Left kidney (tissue), 1 donor: ENCODE measurements at regions not wholly inside any gene's neighbourhood (a gene's known extent, or its start where the extent isn't known, plus 50 kb on each side); places are given as distances from the start of the nearest gene placed in this dataset.

Source experiments
- DNase-seq: peaks from one replicate; pipeline ENCODE4 v3.0.0-alpha.2; 2013

GRCh38 chr1:3954170-3955169, 54.4 kb upstream of the C1orf174 start:
- DNase-seq: no peak

GRCh38 chr1:3955196-3955772, 55.2 kb upstream of the C1orf174 start:
- no peak for DNase-seq

- DNase-seq: no peak
These were observed 56.6 kb upstream of the C1orf174 start for GRCh38 chr1:3956527-3957170.

GRCh38 chr1:3959361-3959760, 59.3 kb upstream of the C1orf174 start:
- no peak for DNase-seq

- DNase-seq: no peak
These were observed 63.5 kb upstream of the C1orf174 start for GRCh38 chr1:3963554-3963953.

DNA sequence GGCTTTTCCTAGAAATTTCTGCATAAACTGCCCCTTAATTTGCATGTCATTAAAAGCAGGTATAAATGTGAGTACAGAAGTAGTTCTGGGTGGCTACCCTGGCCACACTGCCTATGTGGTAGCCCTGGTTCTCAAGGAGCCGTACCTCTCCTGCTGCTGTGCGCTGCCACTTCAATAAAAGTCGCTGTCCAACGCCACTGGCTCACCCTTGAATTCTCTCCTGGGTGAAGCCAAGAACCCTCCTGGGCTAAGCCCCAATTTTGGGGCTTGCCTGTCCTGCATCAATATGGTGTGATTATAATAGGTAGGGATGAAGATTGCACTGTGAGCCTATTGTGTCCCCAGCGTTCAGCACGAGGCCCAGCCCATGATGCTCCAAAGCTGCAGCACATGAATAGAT, 65.6 kb upstream of the C1orf174 start:
- no peak for DNase-seq

DNA sequence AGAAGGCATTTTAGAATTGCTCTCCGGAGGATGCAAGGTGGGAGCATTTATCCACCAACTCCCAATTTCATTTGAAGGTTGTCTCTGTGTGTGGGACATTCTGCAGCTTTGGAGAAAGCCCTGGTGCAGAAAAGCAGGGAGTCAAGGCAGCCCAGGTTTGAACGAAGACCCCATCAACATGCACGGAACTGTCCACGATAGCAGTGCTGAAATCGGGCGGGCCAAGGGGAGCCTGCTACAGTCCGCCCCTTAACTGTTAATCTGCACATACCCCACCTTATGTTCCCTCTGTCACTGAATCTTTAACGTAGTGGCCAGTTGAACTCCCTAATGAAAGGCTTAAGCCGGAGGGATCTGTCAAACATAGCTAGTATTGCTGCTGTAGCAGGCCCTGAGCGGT, 68.8 kb upstream of the C1orf174 start:
- DNase-seq: peak; percentile 33

GRCh38 chr1:3971981-3972380, 71.9 kb upstream of the C1orf174 start:
- DNase-seq: no peak

GRCh38 chr1:3975903-3976630, 76.0 kb upstream of the C1orf174 start:
- DNase-seq: no peak

GRCh38 chr1:3976821-3977220, 76.7 kb upstream of the C1orf174 start:
- no peak for DNase-seq

DNA sequence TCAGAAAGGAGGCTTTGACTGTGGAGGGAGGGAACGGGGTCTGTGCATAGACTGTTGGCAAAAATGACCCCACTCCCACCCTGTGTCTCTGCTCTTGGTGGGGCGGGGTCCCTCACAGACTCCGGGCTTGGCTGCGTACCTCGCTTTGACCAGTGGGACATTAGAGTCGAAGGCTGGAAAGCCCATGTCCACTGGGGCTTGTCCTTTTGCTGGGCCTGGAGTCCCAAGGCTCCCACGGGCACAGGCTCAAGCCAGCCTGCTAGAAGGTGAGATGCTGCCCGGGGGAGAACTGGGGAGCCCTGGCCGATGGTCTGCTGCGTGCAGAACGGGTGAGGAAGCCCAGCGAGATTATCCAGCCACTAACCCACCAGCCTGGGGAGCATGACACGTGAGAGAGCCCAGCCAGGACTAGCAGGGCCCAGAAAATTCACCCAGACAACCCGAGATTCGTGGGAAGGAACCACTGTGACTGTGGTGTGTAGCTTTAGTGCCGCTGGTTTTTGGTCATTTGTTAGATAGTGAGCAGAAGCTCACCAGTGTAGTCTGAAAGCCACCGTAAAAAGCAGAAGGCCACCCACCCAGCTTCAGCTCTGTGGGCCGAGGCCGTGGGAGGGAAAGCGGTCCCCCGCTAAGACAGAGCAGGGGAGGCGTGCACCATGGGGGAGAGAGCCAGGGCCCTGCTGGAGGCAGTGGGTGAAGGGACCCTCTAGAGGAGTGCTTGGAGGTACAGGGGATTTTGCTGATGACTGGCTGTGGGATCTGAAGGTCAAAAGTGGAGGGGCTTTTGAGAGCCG, 78.3 kb upstream of the C1orf174 start:
- no peak for DNase-seq

- no peak for DNase-seq
These were observed 78.9 kb upstream of the C1orf174 start for GRCh38 chr1:3978990-3979325.

DNA sequence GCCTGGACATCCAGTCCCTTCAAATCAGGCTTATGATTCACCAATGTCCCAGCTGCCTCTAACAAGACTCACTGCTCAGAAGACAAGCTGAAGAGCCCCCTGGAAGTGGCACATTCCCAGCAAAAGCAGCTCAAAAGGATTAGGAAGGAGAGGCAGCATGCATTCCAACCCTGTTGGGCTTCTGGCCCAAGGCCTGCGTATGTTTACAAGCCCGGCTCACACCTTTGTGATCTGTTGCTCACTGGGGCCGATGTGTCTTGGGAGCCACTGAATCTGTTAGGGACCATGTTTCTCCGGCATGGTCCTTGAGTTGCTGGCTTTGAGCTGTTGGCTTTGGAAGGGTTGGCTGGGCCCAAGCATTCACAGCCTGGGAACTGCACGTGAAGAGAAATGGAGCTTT, 81.2 kb upstream of the C1orf174 start:
- no peak for DNase-seq

GRCh38 chr1:3981746-3982505, 81.9 kb upstream of the C1orf174 start:
- no peak for DNase-seq

DNA sequence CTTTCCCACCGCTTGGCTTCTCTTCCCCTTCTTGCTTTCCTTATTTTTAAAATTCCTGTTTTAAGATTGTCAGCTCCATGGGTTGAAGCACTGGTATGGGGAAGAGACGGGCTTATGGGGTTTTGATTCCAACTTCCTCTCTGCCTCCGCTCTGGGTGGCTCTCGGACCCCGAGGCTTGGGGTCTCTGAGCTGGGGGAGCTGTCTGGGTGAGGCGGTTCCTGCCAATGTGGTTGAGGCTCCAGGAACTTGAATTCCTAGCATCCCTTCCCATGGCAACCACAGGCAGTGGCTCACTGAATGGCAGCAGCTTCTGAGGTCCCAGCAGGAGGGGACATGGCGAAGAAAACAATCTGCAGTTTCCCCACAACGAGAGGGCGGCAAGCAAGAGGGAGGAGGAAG, 83.1 kb upstream of the C1orf174 start:
- DNase-seq: no peak

DNA sequence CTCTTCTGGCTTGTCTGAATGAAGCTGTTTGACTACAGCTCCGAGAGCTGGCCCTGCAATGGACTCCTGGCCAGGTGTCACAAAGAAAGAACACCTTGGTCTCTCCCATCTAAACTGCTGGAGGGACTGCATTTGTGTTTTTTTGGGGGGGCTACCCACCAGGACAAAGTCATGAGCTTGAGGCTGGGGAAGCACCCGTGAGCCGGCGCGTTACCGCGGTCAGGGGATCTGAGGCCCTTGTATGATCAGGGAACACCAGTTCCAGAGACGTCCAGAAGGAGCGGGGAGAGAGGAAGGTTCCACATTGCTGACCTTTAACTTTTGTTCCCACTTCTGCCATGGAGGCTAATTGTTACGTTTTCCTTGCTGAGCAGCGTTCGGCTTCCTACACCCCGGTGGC, 84.5 kb upstream of the C1orf174 start:
- no peak for DNase-seq

DNA sequence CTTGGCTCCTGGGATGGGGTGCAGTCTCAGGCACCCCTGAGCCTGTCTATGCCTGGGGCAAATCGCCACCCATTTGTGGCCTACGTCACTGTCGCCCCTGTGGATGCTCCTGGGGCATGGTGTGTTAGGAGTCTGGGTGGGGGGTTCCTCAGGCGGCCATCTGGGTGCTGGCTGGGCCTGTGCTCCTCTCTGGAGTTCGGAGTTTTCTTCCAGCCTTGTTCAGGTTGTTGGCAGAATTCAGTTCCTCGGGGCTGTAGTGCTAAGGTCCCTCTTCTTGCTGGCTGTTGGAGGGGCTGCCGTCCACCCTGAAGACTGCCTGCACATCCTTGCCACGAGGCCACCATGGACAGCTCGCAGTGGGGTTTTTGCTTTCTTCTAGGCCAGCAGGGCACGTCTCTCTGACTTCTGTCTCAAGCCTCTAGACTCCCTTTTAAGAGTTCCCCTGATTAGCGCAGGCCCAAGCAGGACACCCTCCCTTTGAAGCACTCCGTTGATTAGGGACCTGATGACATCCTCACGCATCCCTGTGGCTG, 86.7 kb upstream of the C1orf174 start:
- no peak for DNase-seq

DNA sequence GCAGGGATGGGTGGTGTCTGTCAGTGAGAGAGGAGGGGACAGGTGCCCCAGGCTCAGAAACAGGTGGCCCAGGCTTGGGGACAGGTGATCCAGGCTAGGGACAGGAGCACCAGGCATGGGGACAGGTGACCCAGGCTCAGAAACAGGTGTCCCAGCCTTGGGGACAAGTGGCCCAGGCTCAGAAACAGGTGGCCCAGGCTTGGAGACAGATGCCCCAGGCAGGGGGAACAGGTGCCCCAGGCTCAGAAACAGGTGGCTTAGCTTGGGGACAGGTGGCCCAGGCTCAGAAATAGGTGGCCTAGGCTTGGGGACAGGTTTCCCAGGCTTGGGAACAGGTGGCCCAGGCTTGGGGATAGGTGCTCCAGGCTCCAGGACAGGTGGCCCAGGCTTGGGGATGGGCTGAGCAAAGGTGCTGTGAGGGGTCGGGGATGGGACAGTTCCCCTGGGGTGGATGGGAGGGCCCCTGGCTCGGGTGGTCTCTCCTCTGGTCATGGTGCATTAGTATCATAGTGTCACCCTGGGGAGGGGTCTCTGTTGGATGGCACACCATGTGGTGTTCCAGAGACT, 87.7 kb upstream of the C1orf174 start:
- no peak for DNase-seq

DNA sequence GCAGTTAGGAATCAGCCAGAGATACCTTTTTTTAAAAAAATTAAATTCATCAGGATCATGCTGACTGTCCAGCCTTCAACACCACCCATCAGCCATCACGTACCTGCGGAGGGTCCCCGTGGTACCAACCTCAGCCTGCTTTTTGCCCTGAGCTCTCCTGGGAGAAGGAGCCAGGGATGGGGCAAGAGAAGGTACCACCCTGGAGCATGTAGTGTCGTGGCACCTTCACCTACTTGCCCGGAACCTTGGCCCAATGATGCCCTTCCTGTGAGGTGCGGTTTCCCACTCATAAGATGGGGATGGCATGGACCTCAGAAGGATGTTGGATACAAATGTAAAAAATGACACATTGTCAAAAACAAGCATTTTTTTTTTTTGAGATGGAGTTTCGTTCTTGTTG, 88.4 kb upstream of the C1orf174 start:
- no peak for DNase-seq

DNA sequence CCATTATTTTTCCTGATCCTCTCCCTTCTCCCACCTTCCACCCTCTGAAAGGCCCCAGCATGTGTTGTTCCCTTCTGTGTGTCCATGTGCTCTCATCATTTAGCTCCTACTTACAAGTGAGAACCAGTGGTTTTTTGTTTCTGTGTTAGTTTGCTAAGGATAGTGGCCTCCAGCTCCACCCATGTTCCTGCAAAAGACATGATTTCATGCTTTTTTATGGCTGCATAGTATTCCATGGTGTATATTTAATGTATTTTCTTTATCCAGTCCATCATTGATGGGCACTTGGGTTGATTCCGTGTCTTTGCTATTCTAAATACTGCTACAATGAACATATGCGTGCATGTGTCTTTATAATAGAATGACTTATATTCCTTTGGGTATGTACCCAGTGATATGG, 89.4 kb upstream of the C1orf174 start:
- no peak for DNase-seq
